HG02884 (cell line): ENCODE measurements at regions not wholly inside any gene's neighbourhood (a gene's known extent, or its start where the extent isn't known, plus 50 kb on each side); places are given as distances from the start of the nearest gene placed in this dataset.

Source experiments
- ATAC-seq: cut with Tn5 transposase; IDR thresholded peaks from one replicate; pipeline ENCODE4 v1.9.1; 2021; ENCODE audit warnings: mild to moderate bottlenecking, moderate library complexity; ENCODE audit not compliant: unreplicated experiment

GRCh38 chr2:194253528-194254259, 1403.3 kb upstream of the SLC39A10 start:
- no peak for ATAC-seq

- ATAC-seq: no peak
Observed at GRCh38 chr2:194252127-194252526, 1404.9 kb upstream of the SLC39A10 start.

GRCh38 chr2:194232600-194232999, 1424.4 kb upstream of the SLC39A10 start:
- no peak for ATAC-seq

- ATAC-seq: no peak
Observed at GRCh38 chr2:194223218-194223617, 1433.8 kb upstream of the SLC39A10 start.

DNA sequence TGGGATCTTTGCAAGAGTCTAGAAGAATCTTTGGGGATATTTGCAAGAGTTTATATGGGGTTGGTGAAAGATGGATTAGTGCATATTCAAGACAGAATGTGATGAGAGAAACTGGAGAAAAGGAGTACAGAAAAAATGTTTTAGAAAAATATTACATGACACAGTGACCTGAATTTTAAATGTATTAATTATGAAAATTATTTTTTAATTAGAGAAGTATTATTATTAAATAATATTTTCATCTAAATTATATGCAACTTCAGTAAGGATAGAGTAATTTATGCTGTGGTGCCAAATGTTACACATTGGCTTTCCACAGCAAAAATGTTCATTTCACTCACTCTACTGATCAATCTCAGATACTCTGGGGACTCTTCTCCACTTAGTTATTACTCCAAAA, 1442.8 kb upstream of the SLC39A10 start:
- no peak for ATAC-seq

DNA sequence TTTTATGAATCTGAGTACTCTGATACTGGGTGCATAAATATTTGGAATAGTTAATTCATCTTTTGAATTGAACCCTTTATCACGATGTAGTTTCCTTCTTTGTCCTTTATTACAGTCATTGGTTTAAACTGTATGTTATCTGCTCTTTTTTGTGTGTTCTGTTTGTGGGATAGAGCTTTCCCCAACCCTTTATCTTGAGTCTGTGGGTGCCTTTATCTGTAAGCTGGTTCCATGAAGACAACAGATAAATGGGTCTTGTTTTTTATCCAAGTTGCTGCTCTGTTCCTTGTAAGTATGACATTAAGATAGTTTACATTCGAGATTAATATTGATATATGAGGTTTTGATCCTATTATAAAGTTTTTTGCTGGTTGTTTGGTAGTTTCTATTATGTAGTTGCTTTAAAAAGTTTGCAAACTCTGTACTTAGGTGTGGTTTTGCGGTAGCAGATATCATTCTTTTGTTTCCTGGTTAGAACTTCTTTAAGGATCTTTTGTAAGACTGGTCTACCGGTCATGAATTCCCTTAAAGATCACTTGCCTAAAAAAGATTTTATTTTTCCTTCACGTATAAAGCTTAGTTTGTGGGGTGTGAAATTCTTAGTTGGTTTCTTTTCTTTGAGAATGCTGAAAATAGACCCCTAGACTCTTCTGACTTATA, 1451.3 kb upstream of the SLC39A10 start:
- no peak for ATAC-seq

- no peak for ATAC-seq
Observed at GRCh38 chr2:194203898-194204297, 1453.1 kb upstream of the SLC39A10 start.

GRCh38 chr2:194182888-194183287, 1474.1 kb upstream of the SLC39A10 start:
- ATAC-seq: no peak

- ATAC-seq: no peak
Observed at GRCh38 chr2:194176134-194176533, 1480.9 kb upstream of the SLC39A10 start.

- peak; percentile 85 for ATAC-seq
Observed at GRCh38 chr2:194166818-194167217, 1490.2 kb upstream of the SLC39A10 start.

- no peak for ATAC-seq
Observed at GRCh38 chr2:194155431-194155830, 1501.6 kb upstream of the SLC39A10 start.

DNA sequence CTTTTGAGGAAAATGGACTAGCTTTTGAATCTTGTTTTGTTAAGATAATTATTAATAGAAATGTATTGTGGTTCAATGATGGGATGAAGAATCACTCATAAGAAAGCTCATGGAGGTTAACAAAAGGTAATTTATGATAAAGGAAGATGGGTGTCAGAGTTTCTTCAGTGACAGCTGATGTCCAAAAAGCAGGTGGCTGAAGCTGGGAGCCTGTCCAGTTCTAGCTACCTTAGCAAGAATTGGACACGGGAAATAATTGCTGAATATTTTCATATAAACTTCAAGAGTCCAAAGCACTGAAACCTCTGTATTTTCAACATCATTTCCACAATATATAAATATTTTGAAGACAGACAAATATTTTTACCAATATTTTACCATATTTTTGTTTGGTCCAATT, 1505.8 kb upstream of the SLC39A10 start:
- ATAC-seq: no peak

GRCh38 chr2:194135463-194135862, 1521.6 kb upstream of the SLC39A10 start:
- ATAC-seq: no peak

DNA sequence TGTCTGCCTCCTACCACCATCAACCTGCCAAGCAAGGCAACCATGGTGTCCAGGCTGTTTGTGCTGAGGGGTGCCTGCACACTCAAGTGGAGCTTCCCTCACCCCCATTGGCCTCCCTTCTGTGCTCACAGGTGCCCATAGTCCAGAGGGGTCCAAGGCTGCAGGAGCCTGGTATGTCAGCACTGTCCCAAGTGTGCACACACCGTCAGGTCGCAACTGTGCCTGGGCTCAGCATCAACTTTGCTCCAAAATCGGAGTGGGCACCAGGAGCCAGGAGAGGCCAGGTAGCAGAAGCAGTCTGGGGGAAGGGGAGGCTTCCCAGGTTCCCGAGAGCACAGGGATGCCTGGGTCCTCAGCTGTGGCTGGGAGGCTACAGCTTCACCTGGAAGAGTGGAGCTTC, 1528.2 kb upstream of the SLC39A10 start:
- no peak for ATAC-seq

- ATAC-seq: no peak
Observed at GRCh38 chr2:194126418-194126817, 1530.6 kb upstream of the SLC39A10 start.

DNA sequence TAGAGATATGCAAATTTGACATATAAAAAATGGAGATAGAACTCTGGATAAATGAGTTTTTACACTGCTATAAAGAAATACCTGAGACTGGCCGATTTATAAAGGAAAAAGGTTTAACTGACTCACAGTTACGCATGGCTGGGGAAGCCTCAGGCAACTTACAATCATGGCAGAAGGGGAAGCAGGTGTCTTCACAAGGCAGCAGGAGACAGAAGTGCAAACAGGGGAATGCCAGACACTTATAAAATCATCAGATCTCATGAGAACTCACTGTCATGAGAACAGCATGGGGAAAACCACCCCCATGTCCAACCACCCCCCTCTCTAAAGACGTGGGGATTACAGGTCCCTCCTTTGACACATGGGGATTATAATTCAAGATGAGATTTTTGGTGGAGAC, 1540.2 kb upstream of the SLC39A10 start:
- no peak for ATAC-seq

DNA sequence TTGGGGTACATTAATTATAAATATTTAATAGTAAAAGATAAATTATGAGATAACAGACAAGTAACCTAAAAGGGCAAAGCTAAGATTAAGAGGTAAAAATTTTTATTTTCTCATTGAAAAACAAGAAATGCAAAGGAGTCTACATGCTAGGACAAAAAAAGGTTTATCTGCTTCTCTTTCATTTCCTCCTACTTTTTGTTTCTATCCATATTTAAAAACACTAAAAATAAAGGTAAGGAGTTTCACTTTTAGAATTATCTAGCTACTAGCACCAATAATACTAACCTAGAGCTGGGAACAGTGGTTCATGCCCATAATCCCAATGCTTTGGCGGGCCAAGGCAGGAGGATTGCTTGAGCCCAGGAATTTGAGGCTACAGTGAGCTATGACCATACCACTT, 1551.7 kb upstream of the SLC39A10 start:
- ATAC-seq: peak; percentile 30

DNA sequence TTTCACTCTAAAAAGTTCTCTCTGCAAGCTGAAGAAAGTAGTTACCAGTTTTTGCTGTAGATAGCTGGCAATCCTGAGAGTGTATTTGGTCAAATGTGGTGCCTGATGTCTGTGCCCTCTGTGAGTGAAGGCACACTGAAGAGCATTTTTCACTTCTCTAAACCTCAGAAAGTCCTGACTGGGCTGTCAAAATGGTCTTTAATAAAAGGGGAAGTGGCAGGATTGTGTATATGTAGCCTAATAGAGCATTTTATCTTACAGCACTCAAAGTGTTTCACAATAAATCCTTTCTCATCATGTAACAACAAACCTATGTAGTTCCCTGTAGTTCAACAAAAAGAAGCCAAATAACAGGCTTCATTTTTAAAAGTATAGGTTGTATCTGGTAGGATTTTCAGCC, 1552.3 kb upstream of the SLC39A10 start:
- peak; percentile 98 for ATAC-seq

- peak; percentile 7 for ATAC-seq
Observed at GRCh38 chr2:194103941-194104659, 1552.9 kb upstream of the SLC39A10 start.

DNA sequence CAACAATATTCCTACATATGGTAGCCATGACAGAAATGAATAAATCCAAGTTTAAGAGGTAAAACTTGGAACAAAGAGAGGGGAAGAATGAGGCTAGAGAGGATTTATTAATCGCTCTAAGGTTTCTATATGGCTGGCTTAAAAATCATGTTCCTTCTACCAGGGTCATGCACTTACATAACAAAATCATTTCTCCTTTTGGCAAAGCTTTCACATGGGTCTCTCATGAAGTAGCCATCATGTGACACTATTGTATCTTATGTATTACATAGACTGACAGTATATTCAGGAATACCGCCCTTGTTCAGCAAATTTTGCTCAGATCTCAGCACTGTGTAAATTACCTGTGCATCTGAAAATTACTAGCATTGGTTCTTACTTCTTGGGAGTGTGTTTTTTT, 1554.5 kb upstream of the SLC39A10 start:
- ATAC-seq: no peak

DNA sequence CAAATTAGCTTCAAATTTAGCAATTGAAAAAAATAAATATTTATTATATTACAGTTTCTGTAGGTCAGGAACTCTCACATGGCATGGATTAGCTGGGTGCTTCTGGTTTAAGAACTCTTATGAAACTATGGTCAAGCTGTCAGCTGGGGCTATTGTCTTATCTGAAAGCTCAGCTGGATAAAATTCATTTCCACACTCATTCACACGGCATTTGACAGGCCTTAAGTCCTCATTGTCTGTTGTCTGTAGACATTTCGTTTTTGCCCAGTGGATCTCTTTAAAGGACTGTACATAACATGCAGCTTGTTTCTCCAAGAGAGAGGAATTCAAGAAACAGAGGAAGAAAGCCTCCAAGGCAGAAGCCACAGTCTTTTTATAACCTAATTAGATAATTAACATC, 1556.8 kb upstream of the SLC39A10 start:
- no peak for ATAC-seq

DNA sequence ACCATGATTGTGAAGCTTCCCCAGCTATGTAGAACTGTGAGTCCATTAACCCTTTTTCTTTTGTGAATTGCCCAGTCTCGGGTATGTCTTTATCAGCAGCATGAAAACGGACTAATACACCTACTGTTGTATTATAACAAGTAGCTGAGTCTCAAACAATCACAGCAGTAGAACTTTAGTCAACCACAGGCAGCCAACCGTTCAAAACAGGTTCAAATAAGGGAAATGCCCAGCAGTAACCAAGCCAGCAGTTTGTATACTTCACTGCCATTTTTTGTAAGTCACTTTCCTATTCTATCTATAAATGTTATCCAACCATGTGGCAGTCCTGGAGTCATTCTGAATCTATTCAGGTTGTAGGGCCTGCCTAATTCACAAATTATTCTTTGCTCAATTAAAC, 1560.6 kb upstream of the SLC39A10 start:
- peak; percentile 59 for ATAC-seq
